Skeletal muscle tissue (tissue), 3 donors: ENCODE measurements at regions not wholly inside any gene's neighbourhood (a gene's known extent, or its start where the extent isn't known, plus 50 kb on each side); places are given as distances from the start of the nearest gene placed in this dataset.

Source experiments
- H3K27ac ChIP-seq: one replicate; pipeline ENCODE4 v1.7.0; 2013; ENCODE audit warnings: mild to moderate bottlenecking, low read depth, low read length, inconsistent platforms
- H3K27me3 ChIP-seq, 3 donors: one replicate each; pipeline ENCODE4 v1.7.0; 2013; ENCODE audit warnings: low read length in 3 of 3; ENCODE audit not compliant: control insufficient read depth in 3 of 3, insufficient read depth in 3 of 3
- H3K36me3 ChIP-seq, 3 donors: one replicate each; pipeline ENCODE4 v1.7.0; 2013; ENCODE audit warnings: low read length in 3 of 3; ENCODE audit not compliant: control insufficient read depth in 3 of 3, insufficient read depth in 3 of 3
- H3K4me1 ChIP-seq, 3 donors: one replicate each; pipeline ENCODE4 v1.7.0; 2013; ENCODE audit warnings: low read length in 3 of 3, mild to moderate bottlenecking in 3 of 3; ENCODE audit not compliant: control insufficient read depth in 3 of 3, insufficient read depth in 3 of 3
- H3K4me3 ChIP-seq, 3 donors: one replicate each; pipeline ENCODE4 v1.7.0; 2013; ENCODE audit warnings: low read length in 3 of 3
- H3K9ac ChIP-seq, 3 donors: one replicate each; pipeline ENCODE4 v1.7.0; 2013; ENCODE audit warnings: low read length in 3 of 3, mild to moderate bottlenecking in 3 of 3, moderate library complexity in 2 of 3, low read depth in 1 of 3
- H3K9me3 ChIP-seq, 3 donors: one replicate each; pipeline ENCODE4 v1.7.0; 2013; ENCODE audit warnings: low read length in 3 of 3; ENCODE audit not compliant: control insufficient read depth in 3 of 3
- donor health status: Osteomylitis.

GRCh38 chr17:6893382-6894205 lies 62.1 kb upstream of the TEKT1 start:
- no peaks in the 10 kb centered on the region for H3K9me3 ChIP-seq
- peaks cover 26 to 42% (median 29%) of the 10 kb centered on the region in 3 donors for H3K27me3 ChIP-seq
- H3K4me3 ChIP-seq, result no peak overlapping the region
- H3K4me1 ChIP-seq, result peaks cover 0 to 2% (median 0%) of the 10 kb centered on the region in 3 donors
- H3K27ac ChIP-seq, result no peak overlapping the region
- no peak overlapping the region for H3K9ac ChIP-seq
- no peaks in the 10 kb centered on the region for H3K36me3 ChIP-seq

- Histone ChIP-seq H3K27ac (no peak overlapping the region), H3K27me3 (peaks cover 26 to 46% (median 29%) of the 10 kb centered on the region in 3 donors), H3K9ac (no peak overlapping the region), H3K36me3 (no peaks in the 10 kb centered on the region), H3K9me3 (no peaks in the 10 kb centered on the region), H3K4me1 (peaks cover 0 to 2% (median 0%) of the 10 kb centered on the region in 3 donors), H3K4me3 (no peak overlapping the region)
These were observed 62.6 kb upstream of the TEKT1 start for GRCh38 chr17:6894206-6894528.

GRCh38 chr17:6901086-6901485 lies 69.6 kb upstream of the TEKT1 start:
- no peaks in the 10 kb centered on the region for H3K36me3 ChIP-seq

GRCh38 chr17:6903326-6903900 lies 71.9 kb upstream of the TEKT1 start:
- no peaks in the 10 kb centered on the region for H3K9me3 ChIP-seq
- no peaks in the 10 kb centered on the region for H3K36me3 ChIP-seq
- H3K4me3 ChIP-seq, result no peak overlapping the region
- peaks cover 0 to 11% (median 0%) of the 10 kb centered on the region in 3 donors for H3K27me3 ChIP-seq
- no peak overlapping the region for H3K9ac ChIP-seq
- H3K4me1 ChIP-seq, result no peaks in the 10 kb centered on the region
- H3K27ac ChIP-seq, result no peak overlapping the region

More at GRCh38 chr17:6901086-6901485, 69.6 kb upstream of the TEKT1 start:
- Histone ChIP-seq H3K9me3 (no peaks in the 10 kb centered on the region), H3K4me3 (no peak overlapping the region), H3K4me1 (no peaks in the 10 kb centered on the region), H3K27me3 (peaks cover 0 to 24% (median 5%) of the 10 kb centered on the region in 3 donors), H3K9ac (no peak overlapping the region), H3K27ac (no peak overlapping the region)

GRCh38 chr17:6908807-6909206 lies 77.3 kb upstream of the TEKT1 start:
- Histone ChIP-seq H3K36me3 (no peaks in the 10 kb centered on the region), H3K4me1 (peaks cover 0 to 2% (median under 1%) of the 10 kb centered on the region in 3 donors), H3K9ac (no peak overlapping the region), H3K4me3 (no peak overlapping the region), H3K27me3 (peaks cover 0 to 7% (median 0%) of the 10 kb centered on the region in 3 donors), H3K9me3 (no peaks in the 10 kb centered on the region), H3K27ac (no peak overlapping the region)

GRCh38 chr17:6910987-6911603 lies 79.6 kb upstream of the TEKT1 start:
- H3K27ac ChIP-seq, result no peak overlapping the region
- no peak overlapping the region for H3K4me3 ChIP-seq
- no peaks in the 10 kb centered on the region for H3K36me3 ChIP-seq
- H3K27me3 ChIP-seq, result peaks cover 0 to 7% (median 3%) of the 10 kb centered on the region in 3 donors
- H3K9me3 ChIP-seq, result no peaks in the 10 kb centered on the region
- H3K9ac ChIP-seq, result no peak overlapping the region
- peaks cover 6 to 8% (median 6%) of the 10 kb centered on the region in 3 donors for H3K4me1 ChIP-seq

GRCh38 chr17:6912110-6913051 lies 80.9 kb upstream of the TEKT1 start:
- Histone ChIP-seq H3K4me3 (no peak overlapping the region), H3K9ac (no peak overlapping the region), H3K4me1 (peaks cover 6 to 8% (median 6%) of the 10 kb centered on the region in 3 donors), H3K36me3 (no peaks in the 10 kb centered on the region), H3K9me3 (no peaks in the 10 kb centered on the region), H3K27ac (no peak overlapping the region), H3K27me3 (peaks cover 0 to 7% (median 3%) of the 10 kb centered on the region in 3 donors)

- Histone ChIP-seq H3K27ac (no peak overlapping the region), H3K27me3 (peaks cover 0 to 7% (median 3%) of the 10 kb centered on the region in 3 donors), H3K9me3 (no peaks in the 10 kb centered on the region), H3K9ac (peak overlapping the region in 1 of 3 donors; percentile 64), H3K4me3 (peak overlapping the region; percentile 6 to 68 (median 61)), H3K4me1 (peaks cover 6 to 8% (median 6%) of the 10 kb centered on the region in 3 donors), H3K36me3 (no peaks in the 10 kb centered on the region)
These were observed 82.0 kb upstream of the ALOX12 start for GRCh38 chr17:6913608-6914443.

- H3K27me3 ChIP-seq, result peaks cover 0 to 3% (median under 1%) of the 10 kb centered on the region in 3 donors
- H3K27ac ChIP-seq, result no peak overlapping the region
- H3K4me1 ChIP-seq, result peaks cover 6 to 8% (median 6%) of the 10 kb centered on the region in 3 donors
- H3K4me3 ChIP-seq, result no peak overlapping the region
- H3K9ac ChIP-seq, result no peak overlapping the region
- no peaks in the 10 kb centered on the region for H3K36me3 ChIP-seq
- no peaks in the 10 kb centered on the region for H3K9me3 ChIP-seq
These were observed 81.1 kb upstream of the ALOX12 start for GRCh38 chr17:6914711-6915110.
